NCI-H2107 treated with DMSO at 0.1 percent for 48 hours (cell line): ENCODE measurements at regions not wholly inside any gene's neighbourhood (a gene's known extent, or its start where the extent isn't known, plus 50 kb on each side); places are given as distances from the start of the nearest gene placed in this dataset.

Experiments used
- DNase-seq: peaks from one replicate; lab custom pipeline; 2025; ENCODE audit not compliant: unreplicated experiment; lab: John Stamatoyannopoulos, UW

GRCh38 chr21:41074396-41075184 lies 93.4 kb upstream of the BACE2 start:
- no peak for DNase-seq

- no peak for DNase-seq
Observed at GRCh38 chr21:41075656-41076055, 92.3 kb upstream of the BACE2 start.

- no peak for DNase-seq
Observed at GRCh38 chr21:41076064-41076463, 91.9 kb upstream of the BACE2 start.

- DNase-seq: no peak
Observed at GRCh38 chr21:41079159-41079558, 88.8 kb upstream of the BACE2 start.

- DNase-seq: no peak
Observed at GRCh38 chr21:41080485-41081121, 87.4 kb upstream of the BACE2 start.

- DNase-seq: no peak
Observed at GRCh38 chr21:41086569-41086968, 81.4 kb upstream of the BACE2 start.

GRCh38 chr21:41090981-41091380 lies 77.0 kb upstream of the BACE2 start:
- no peak for DNase-seq

- no peak for DNase-seq
Observed at GRCh38 chr21:41091616-41092015, 76.3 kb upstream of the BACE2 start.

GRCh38 chr21:41092312-41092711 lies 75.6 kb upstream of the BACE2 start:
- no peak for DNase-seq

- no peak for DNase-seq
Observed at GRCh38 chr21:41095983-41096382, 72.0 kb upstream of the BACE2 start.

GRCh38 chr21:41098076-41098475 lies 69.9 kb upstream of the BACE2 start:
- no peak for DNase-seq

GRCh38 chr21:41098481-41099042 lies 69.4 kb upstream of the BACE2 start:
- no peak for DNase-seq

GRCh38 chr21:41100826-41101550 lies 67.0 kb upstream of the BACE2 start:
- DNase-seq: no peak

GRCh38 chr21:41102281-41102680 lies 65.7 kb upstream of the BACE2 start:
- no peak for DNase-seq

GRCh38 chr21:41107602-41108001 lies 60.4 kb upstream of the BACE2 start:
- no peak for DNase-seq

GRCh38 chr21:41108668-41109585 lies 59.0 kb upstream of the BACE2 start:
- no peak for DNase-seq

GRCh38 chr21:41110161-41110560 lies 57.8 kb upstream of the BACE2 start:
- DNase-seq: no peak

- no peak for DNase-seq
Observed at GRCh38 chr21:41110664-41111063, 57.3 kb upstream of the BACE2 start.

GRCh38 chr21:41111681-41112080 lies 56.3 kb upstream of the BACE2 start:
- no peak for DNase-seq
